HG03095 (cell line): ENCODE measurements at regions not wholly inside any gene's neighbourhood (a gene's known extent, or its start where the extent isn't known, plus 50 kb on each side); places are given as distances from the start of the nearest gene placed in this dataset.
"Not testable (repeated sequence)": the region's sequence is repeated elsewhere in the genome, so short reads cannot be mapped to it uniquely, and the experiment has no call there.

Experiments
- ATAC-seq: cut with Tn5 transposase; IDR thresholded peaks from one replicate; pipeline ENCODE4 v1.9.1; 2021; ENCODE audit warnings: moderate library complexity; ENCODE audit not compliant: unreplicated experiment

GRCh38 chrX:138954976-138955375 lies 243.5 kb upstream of the FGF13 start:
- ATAC-seq: no peak

- ATAC-seq: no peak
Measured at GRCh38 chrX:138946926-138947325, 235.4 kb upstream of the FGF13 start.

- ATAC-seq: no peak
Measured at GRCh38 chrX:138945219-138945618, 233.7 kb upstream of the FGF13 start.

GRCh38 chrX:138939038-138939437 lies 227.5 kb upstream of the FGF13 start:
- no peak for ATAC-seq

GRCh38 chrX:138938003-138938402 lies 226.5 kb upstream of the FGF13 start:
- ATAC-seq: no peak

- ATAC-seq: no peak
Measured at GRCh38 chrX:138931212-138931611, 219.7 kb upstream of the FGF13 start.

- ATAC-seq: no peak
Measured at GRCh38 chrX:138930583-138930945, 219.0 kb upstream of the FGF13 start.

- no peak for ATAC-seq
Measured at GRCh38 chrX:138929926-138930582, 218.5 kb upstream of the FGF13 start.

GRCh38 chrX:138928737-138929459 lies 217.4 kb upstream of the FGF13 start:
- no peak for ATAC-seq

GRCh38 chrX:138925330-138925729 lies 213.8 kb upstream of the FGF13 start:
- ATAC-seq: no peak

GRCh38 chrX:138923805-138924204 lies 212.3 kb upstream of the FGF13 start:
- no peak for ATAC-seq

- no peak for ATAC-seq
Measured at GRCh38 chrX:138921031-138921430, 209.5 kb upstream of the FGF13 start.

- no peak for ATAC-seq
Measured at GRCh38 chrX:138917781-138918180, 206.3 kb upstream of the FGF13 start.

GRCh38 chrX:138914767-138915166 lies 203.2 kb upstream of the FGF13 start:
- ATAC-seq: no peak

GRCh38 chrX:138908577-138908976 lies 197.1 kb upstream of the FGF13 start:
- ATAC-seq: no peak

GRCh38 chrX:138897621-138898492 lies 186.3 kb upstream of the FGF13 start:
- no peak for ATAC-seq

- no peak for ATAC-seq
Measured at GRCh38 chrX:138890491-138890890, 179.0 kb upstream of the FGF13 start.

GRCh38 chrX:138889149-138889548 lies 177.6 kb upstream of the FGF13 start:
- no peak for ATAC-seq

GRCh38 chrX:138886769-138887168 lies 175.3 kb upstream of the FGF13 start:
- ATAC-seq: no peak

GRCh38 chrX:138885886-138886285 lies 174.4 kb upstream of the FGF13 start:
- ATAC-seq: no peak

GRCh38 chrX:138880293-138880692 lies 168.8 kb upstream of the FGF13 start:
- ATAC-seq: not testable (repeated sequence)

GRCh38 chrX:138877746-138878145 lies 166.2 kb upstream of the FGF13 start:
- ATAC-seq: no peak
